ENCODE measurements at regions not wholly inside any gene's neighbourhood (a gene's known extent, or its start where the extent isn't known, plus 50 kb on each side); places are given as distances from the start of the nearest gene placed in this dataset.

- no peaks in the 10 kb centered on the region for H3K27me3 ChIP-seq (replicated peaks in 1 of 2; ENCODE audit: control insufficient read depth in 2 of 2, insufficient read depth in 2 of 2, low read length in 1 of 2)
- no peak overlapping the region for H3K9ac ChIP-seq (ENCODE audit: control insufficient read depth, insufficient read depth, low read length)
- no peak overlapping the region for H2AFZ ChIP-seq (ENCODE audit: control insufficient read depth, low read depth, low read length)
- 30% methylated on average over 3 of the region's 3 CpGs for WGBS (ENCODE audit: insufficient coverage, insufficient replicate concordance, low lambda C conversion rate, missing lambda C conversion rate)
- H3K4me1 ChIP-seq (ENCODE audit: control insufficient read depth, insufficient read depth, low read length) = no peaks in the 10 kb centered on the region
- H3K9me3 ChIP-seq (replicated peaks; ENCODE audit: control insufficient read depth, insufficient read depth, low read length) = no peaks in the 10 kb centered on the region
- H3K79me2 ChIP-seq (ENCODE audit: control insufficient read depth, insufficient read depth, low read length) = no peaks in the 10 kb centered on the region
- no peak overlapping the region for H3K4me3 ChIP-seq
- TF ChIP-seq SRF (IDR thresholded peaks at IDR 0.05; ENCODE audit: low read depth in 2 of 2, low read length in 2 of 2) = no peak
- no peak for TF ChIP-seq RCOR1 (conservative IDR thresholded peaks at IDR 0.05; ENCODE audit: low read depth, low read length)
- no peak for TF ChIP-seq CREM (IDR thresholded peaks at IDR 0.05; ENCODE audit: low read depth)
- TF ChIP-seq EZH2 (IDR thresholded peaks at IDR 0.05; ENCODE audit: borderline replicate concordance, control insufficient read depth, low read depth, low read length) = no peak
- no peak for DNase-seq (ENCODE audit: low read depth, low spot score)
- in situ Hi-C loops (cut with MboI) = no loop called here
- ChIA-PET RAD21 (ENCODE audit: unreplicated experiment) (interaction anchor here (0.6 kb wide), 1 partner anchor 89 kb away, joined by 3 read pairs; no protein-coding TSS in a partner anchor), POLR2A (no interaction called here), SMC1A (ENCODE audit: uncharacterized antibody, unreplicated experiment) (interaction anchor here (1.0 to 1.5 kb wide), 3 partner anchors 24 to 92 kb away, joined by 3 to 4 read pairs (median 3); no protein-coding TSS in a partner anchor), CTCF (interaction anchor here (1.0 to 1.4 kb wide), 2 partner anchors 9 to 69 kb away, joined by 3 read pairs; no protein-coding TSS in a partner anchor)
- H4K20me1 ChIP-seq (ENCODE audit: control insufficient read depth, insufficient read depth) = no peaks in the 10 kb centered on the region
- FAIRE-seq = no peak
- H3K4me2 ChIP-seq (ENCODE audit: control insufficient read depth, insufficient read depth) = no peak overlapping the region
- no peak; the same call in 2 of the 3 replicates for ATAC-seq
- H3K27ac ChIP-seq (ENCODE audit: control insufficient read depth, insufficient read depth) = no peak overlapping the region
- H3K36me3 ChIP-seq (ENCODE audit: control insufficient read depth in 2 of 2, insufficient read depth in 2 of 2, low read length in 1 of 2) = no peaks in the 10 kb centered on the region
- no TSS peak for BruUV-seq (replicated peaks)
- intact Hi-C loops (cut with micrococcal nuclease; ENCODE audit: unreplicated experiment) = no loop called here
Measured at GRCh38 chr18:41004324-41004723, 950.7 kb upstream of the PIK3C3 start.

- Histone ChIP-seq H3K27ac (ENCODE audit: control insufficient read depth, insufficient read depth) (no peak overlapping the region), H4K20me1 (ENCODE audit: control insufficient read depth, insufficient read depth) (no peaks in the 10 kb centered on the region), H3K4me1 (ENCODE audit: control insufficient read depth, insufficient read depth, low read length) (no peaks in the 10 kb centered on the region), H2AFZ (ENCODE audit: control insufficient read depth, low read depth, low read length) (no peak overlapping the region), H3K4me3 (no peak overlapping the region), H3K9me3 (replicated peaks; ENCODE audit: control insufficient read depth, insufficient read depth, low read length) (no peaks in the 10 kb centered on the region), H3K79me2 (ENCODE audit: control insufficient read depth, insufficient read depth, low read length) (no peaks in the 10 kb centered on the region), H3K9ac (ENCODE audit: control insufficient read depth, insufficient read depth, low read length) (no peak overlapping the region), H3K27me3 (replicated peaks in 1 of 2; ENCODE audit: control insufficient read depth in 2 of 2, insufficient read depth in 2 of 2, low read length in 1 of 2) (no peaks in the 10 kb centered on the region), H3K36me3 (ENCODE audit: control insufficient read depth in 2 of 2, insufficient read depth in 2 of 2, low read length in 1 of 2) (no peaks in the 10 kb centered on the region), H3K4me2 (ENCODE audit: control insufficient read depth, insufficient read depth) (no peak overlapping the region)
- TF ChIP-seq KLF5 (IDR thresholded peaks at IDR 0.05; ENCODE audit: partially characterized antibody) = no peak
- TF ChIP-seq SMAD1 (IDR thresholded peaks at IDR 0.05; ENCODE audit: low read depth, partially characterized antibody) = no peak
- ChIA-PET POLR2A (no interaction called here), RAD21 (ENCODE audit: unreplicated experiment) (no interaction called here), SMC1A (ENCODE audit: uncharacterized antibody, unreplicated experiment) (interaction anchor here (0.8 kb wide), 1 partner anchor 38 kb away, joined by 3 read pairs; no protein-coding TSS in a partner anchor), CTCF (no interaction called here)
- DNase-seq (ENCODE audit: low read depth, low spot score) = no peak
- no peak for ATAC-seq
- intact Hi-C loops (cut with micrococcal nuclease; ENCODE audit: unreplicated experiment) = no loop called here
- in situ Hi-C loops (cut with MboI) = no loop called here
- no peak for FAIRE-seq
- WGBS (ENCODE audit: insufficient coverage, insufficient replicate concordance, low lambda C conversion rate, missing lambda C conversion rate) = 71% methylated on average over 1 of the region's 1 CpG
- BruUV-seq (replicated peaks) = no TSS peak
Measured at GRCh38 chr18:40995529-40995928, 959.5 kb upstream of the PIK3C3 start.

Data from GM12878 (cell line).